SK-N-SH (cell line): ENCODE measurements at regions not wholly inside any gene's neighbourhood (a gene's known extent, or its start where the extent isn't known, plus 50 kb on each side); places are given as distances from the start of the nearest gene placed in this dataset.

Experiments used
- CTCF ChIA-PET: fragments of 300-600, 350-600 bp; formaldehyde crosslinking; extraction: SDS; loops from one replicate; lab custom pipeline; 2021; lab: Yijun Ruan, JAX
- POLR2A ChIA-PET: fragments of 350-600 bp; sonication (Branson Sonifier 250); formaldehyde crosslinking; extraction: SDS; loops from one replicate; lab custom pipeline; 2020; ENCODE audit warnings: antibody characterized with exemption, inconsistent platforms; lab: Yijun Ruan, JAX
- DNase-seq: peaks from one replicate; pipeline ENCODE4 v3.0.0; 2012
- H2AFZ ChIP-seq: fragments of 200-600 bp; sonication (generic); 2 replicates; pipeline ENCODE4 v1.8.1; 2016; ENCODE audit warnings: antibody characterized with exemption, mild to moderate bottlenecking, low read depth
- H3F3A ChIP-seq: fragments of 200-600 bp; sonication (generic); replicated peaks from 2 replicates; pipeline ENCODE3; 2016; ENCODE audit warnings: antibody characterized with exemption, mild to moderate bottlenecking; ENCODE audit not compliant: insufficient read depth
- H3K27ac ChIP-seq, 2 experiments: fragments of 200-500 bp in 1 of 2; fragments of 200-600 bp in 1 of 2; sonication (Bioruptor generic) in 1 of 2; sonication (generic), shearing (Covaris generic) in 1 of 2; 2 replicates each; pipeline versions ENCODE4 v1.5.1 to v1.6.1; 2014 to 2016; ENCODE audit warnings: low read depth in 2 of 2, inconsistent platforms in 1 of 2, low read length in 1 of 2, mild to moderate bottlenecking in 1 of 2, mixed read lengths in 1 of 2
- H3K27me3 ChIP-seq: fragments of 200-600 bp; sonication (generic), shearing (Covaris generic); 2 replicates; pipeline ENCODE4 v1.6.1; 2016; ENCODE audit warnings: mixed run types; ENCODE audit not compliant: insufficient read depth
- H3K36me3 ChIP-seq, 2 experiments: fragments of 200-500 bp in 1 of 2; fragments of 200-600 bp in 1 of 2; sonication (Bioruptor generic) in 1 of 2; sonication (generic) in 1 of 2; replicated peaks in 1 of 2; 2 replicates each; pipeline versions ENCODE3 to v1.5.1; 2014 to 2016; ENCODE audit warnings: low read length in 1 of 2, mild to moderate bottlenecking in 1 of 2; ENCODE audit not compliant: insufficient read depth in 2 of 2, control insufficient read depth in 1 of 2
- H3K4me1 ChIP-seq, 2 experiments: fragments of 200-500 bp in 1 of 2; fragments of 200-600 bp in 1 of 2; sonication (Bioruptor generic) in 1 of 2; sonication (generic), shearing (Covaris generic) in 1 of 2; 2 replicates each; pipeline versions ENCODE4 v1.5.1 to v1.6.1; 2014 to 2016; ENCODE audit warnings: low read depth in 1 of 2, low read length in 1 of 2, mixed run types in 1 of 2; ENCODE audit not compliant: insufficient read depth in 2 of 2, control insufficient read depth in 1 of 2
- H3K4me2 ChIP-seq: fragments of 200-600 bp; sonication (generic), shearing (Covaris generic); 2 replicates; pipeline ENCODE4 v1.6.1; 2017; ENCODE audit warnings: mixed run types
- H3K4me3 ChIP-seq, 2 experiments: fragments of 200-500 bp in 1 of 2; fragments of 200-600 bp in 1 of 2; sonication (Bioruptor generic) in 1 of 2; sonication (generic), shearing (Covaris generic) in 1 of 2; 2 replicates each; pipeline versions ENCODE4 v1.5.1 to v1.8.1; 2014 to 2016; ENCODE audit warnings: low read depth in 2 of 2, inconsistent platforms in 1 of 2, low read length in 1 of 2, mild to moderate bottlenecking in 1 of 2, mixed read lengths in 1 of 2, moderate library complexity in 1 of 2
- H3K79me2 ChIP-seq: fragments of 200-600 bp; sonication (generic); 2 replicates; pipeline ENCODE4 v1.8.1; 2017; ENCODE audit warnings: mild to moderate bottlenecking; ENCODE audit not compliant: insufficient read depth
- H3K9ac ChIP-seq: fragments of 200-600 bp; sonication (generic); 2 replicates; pipeline ENCODE4 v1.6.1; 2017; ENCODE audit warnings: mixed run types
- H3K9me2 ChIP-seq: fragments of 200-600 bp; sonication (generic); 2 replicates; pipeline ENCODE4 v1.6.1; 2017; ENCODE audit warnings: mixed run types
- H3K9me3 ChIP-seq: fragments of 200-600 bp; sonication (generic); 2 replicates; pipeline ENCODE4 v1.6.1; 2017; ENCODE audit warnings: mixed run types, mild to moderate bottlenecking, moderate library complexity
- H4K20me1 ChIP-seq: fragments of 200-600 bp; sonication (generic); 2 replicates; pipeline ENCODE4 v1.6.1; 2017; ENCODE audit warnings: mild to moderate bottlenecking, mixed run types; ENCODE audit not compliant: insufficient read depth
- ELF1 ChIP-seq: IDR thresholded peaks from 2 replicates; pipeline ENCODE4 v1.4.0; 2012
- FOSL2 ChIP-seq: IDR thresholded peaks from 2 replicates; pipeline ENCODE4 v1.4.0; 2012; ENCODE audit warnings: low read depth, mild to moderate bottlenecking, moderate library complexity, borderline replicate concordance
- FOXM1 ChIP-seq: IDR thresholded peaks from 2 replicates; pipeline ENCODE4 v1.4.0; 2012; ENCODE audit warnings: low read depth, mild to moderate bottlenecking
- GABPA ChIP-seq: IDR thresholded peaks from 2 replicates; pipeline ENCODE4 v1.4.0; 2012; ENCODE audit warnings: low read depth, mild to moderate bottlenecking
- GATA2 ChIP-seq: sonication (generic); formaldehyde crosslinking; IDR thresholded peaks from 2 replicates; pipeline ENCODE4 v1.5.0; 2020; ENCODE audit warnings: mild to moderate bottlenecking, missing genetic modification reagents
- IRF3 ChIP-seq: fragments of 150-350 bp; IDR thresholded peaks from 2 replicates; pipeline ENCODE4 v1.6.1; 2016; ENCODE audit warnings: mild to moderate bottlenecking, low read depth, low read length
- JUND ChIP-seq: IDR thresholded peaks from 2 replicates; pipeline ENCODE4 v1.4.0; 2012
- NFIC ChIP-seq: IDR thresholded peaks from 2 replicates; pipeline ENCODE4 v1.4.0; 2012; ENCODE audit warnings: borderline replicate concordance
- PBX3 ChIP-seq: IDR thresholded peaks from 2 replicates; pipeline ENCODE4; 2012
- POLR2AphosphoS5 ChIP-seq: IDR thresholded peaks from 2 replicates; pipeline ENCODE4 v1.6.1; 2012; ENCODE audit warnings: low read depth, low read length
- RXRA ChIP-seq: IDR thresholded peaks from 2 replicates; pipeline ENCODE4 v1.4.0; 2012; ENCODE audit warnings: low read depth, mild to moderate bottlenecking, borderline replicate concordance
- SMC3 ChIP-seq: IDR thresholded peaks from 2 replicates; pipeline ENCODE4 v1.6.1; 2012; ENCODE audit warnings: low read depth, low read length, improper control_type of control experiment
- TAF1 ChIP-seq: IDR thresholded peaks from 2 replicates; pipeline ENCODE4 v1.6.1; 2012; ENCODE audit warnings: low read depth, mild to moderate bottlenecking, low read length, moderate library complexity, borderline replicate concordance
- TCF12 ChIP-seq: IDR thresholded peaks from 2 replicates; pipeline ENCODE4 v1.4.0; 2012
- TEAD4 ChIP-seq: IDR thresholded peaks from 2 replicates; pipeline ENCODE4 v1.4.0; 2012; ENCODE audit warnings: mild to moderate bottlenecking, borderline replicate concordance; ENCODE audit not compliant: insufficient read depth
- USF1 ChIP-seq: IDR thresholded peaks from 2 replicates; pipeline ENCODE4 v1.4.0; 2012; ENCODE audit warnings: low read depth, borderline replicate concordance
- USF2 ChIP-seq: fragments of 150-350 bp; IDR thresholded peaks from 2 replicates; pipeline ENCODE4 v1.6.1; 2017; ENCODE audit warnings: antibody characterized with exemption, low read length, low read depth, borderline replicate concordance
- ZBTB33 ChIP-seq: IDR thresholded peaks from 2 replicates; pipeline ENCODE4 v1.4.0; 2012; ENCODE audit warnings: low read depth, borderline replicate concordance
- WGBS: methylation state at CpG from one replicate; pipeline ENCODE4 v1.1.6; 2017; ENCODE audit warnings: low lambda C conversion rate; 5-methylcytosine and 5-hydroxymethylcytosine counted together
- TF ChIP-seq, protein P1 (sequence below): IDR thresholded peaks from 2 replicates; pipeline ENCODE4 v1.6.1; 2012; ENCODE audit warnings: mild to moderate bottlenecking, low read depth, low read length, moderate library complexity

DNA sequence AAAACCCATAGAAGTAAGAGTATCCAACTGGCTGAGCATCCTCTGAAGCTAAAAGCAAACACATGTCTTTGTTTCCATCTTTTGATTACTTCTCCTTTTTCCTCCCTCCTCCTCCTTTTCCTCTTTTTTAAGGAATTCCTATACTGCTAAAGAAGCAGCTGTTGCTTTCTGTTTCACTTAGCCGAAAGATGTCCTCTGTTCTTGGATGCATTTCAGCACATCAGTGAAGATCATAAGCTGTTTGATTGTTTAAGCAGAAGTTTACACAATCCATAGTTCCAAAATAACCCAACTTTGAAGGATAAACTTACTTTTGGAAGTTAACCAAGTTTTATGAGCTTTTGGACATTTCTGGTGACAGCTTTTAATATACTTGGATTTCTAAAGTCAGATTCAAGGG is 55.1 kb upstream of the TNIP3 start:
- peaks cover 11% of the 10 kb centered on the region for H3K27me3 ChIP-seq
- POLR2A ChIA-PET = no interaction called here
- no peaks in the 10 kb centered on the region for H3K79me2 ChIP-seq
- no peak overlapping the region for H2AFZ ChIP-seq
- H3K4me2 ChIP-seq = no peak overlapping the region
- peaks cover 3% of the 10 kb centered on the region for H3F3A ChIP-seq
- H3K36me3 ChIP-seq = no peaks in the 10 kb centered on the region
- no peaks in the 10 kb centered on the region for H3K9me3 ChIP-seq
- H3K4me3 ChIP-seq = no peak overlapping the region
- CTCF ChIA-PET = no interaction called here
- H3K9me2 ChIP-seq = no peaks in the 10 kb centered on the region
- TF ChIP-seq FOSL2 = no peak
- no peak for TF ChIP-seq FOXM1
- no peak for TF ChIP-seq TEAD4
- TF ChIP-seq PBX3 = no peak
- no peak for TF ChIP-seq GABPA
- no peak for TF ChIP-seq IRF3
- no peak for TF ChIP-seq ZBTB33
- no peak for TF ChIP-seq JUND
- TF ChIP-seq USF1 = no peak
- no peak for TF ChIP-seq GATA2 (CRISPR knock-in tag)
- no peak for TF ChIP-seq NFIC
- no peak for TF ChIP-seq TAF1
- TF ChIP-seq ELF1 = no peak
- no peaks in the 10 kb centered on the region for H4K20me1 ChIP-seq
- DNase-seq = no peak
- H3K9ac ChIP-seq = no peak overlapping the region
- no peaks in the 10 kb centered on the region for H3K4me1 ChIP-seq
- WGBS = 8% methylated on average over 1 of the region's 1 CpG
- H3K27ac ChIP-seq = no peak overlapping the region

GRCh38 chr4:121217351-121217750 is 53.2 kb upstream of the TNIP3 start:
- no peaks in the 10 kb centered on the region for H3K4me1 ChIP-seq
- ChIA-PET CTCF (interaction anchor here (1.6 kb wide), 1 partner anchor 25 kb away, joined by 4 read pairs; no protein-coding TSS in a partner anchor), POLR2A (no interaction called here)
- no peaks in the 10 kb centered on the region for H3K9me3 ChIP-seq
- peaks cover 11% of the 10 kb centered on the region for H3K27me3 ChIP-seq
- no peaks in the 10 kb centered on the region for H3K79me2 ChIP-seq
- H3K9ac ChIP-seq = no peak overlapping the region
- no peaks in the 10 kb centered on the region for H4K20me1 ChIP-seq
- no peak for DNase-seq
- no peak overlapping the region for H3K4me2 ChIP-seq
- no peaks in the 10 kb centered on the region for H3K36me3 ChIP-seq
- peaks cover 3% of the 10 kb centered on the region for H3F3A ChIP-seq
- no peak overlapping the region for H3K27ac ChIP-seq
- no peak overlapping the region for H3K4me3 ChIP-seq
- WGBS = 7% methylated on average over 2 of the region's 2 CpGs
- no peaks in the 10 kb centered on the region for H3K9me2 ChIP-seq
- peak overlapping the region; percentile 3; the same call in 1 of the 2 replicates for H2AFZ ChIP-seq
- TF ChIP-seq RXRA (no peak), SMC3 (no peak), POLR2AphosphoS5 (no peak), ELF1 (no peak), USF2 (no peak), IRF3 (no peak), TCF12 (no peak)
- TF ChIP-seq, protein P1, sequence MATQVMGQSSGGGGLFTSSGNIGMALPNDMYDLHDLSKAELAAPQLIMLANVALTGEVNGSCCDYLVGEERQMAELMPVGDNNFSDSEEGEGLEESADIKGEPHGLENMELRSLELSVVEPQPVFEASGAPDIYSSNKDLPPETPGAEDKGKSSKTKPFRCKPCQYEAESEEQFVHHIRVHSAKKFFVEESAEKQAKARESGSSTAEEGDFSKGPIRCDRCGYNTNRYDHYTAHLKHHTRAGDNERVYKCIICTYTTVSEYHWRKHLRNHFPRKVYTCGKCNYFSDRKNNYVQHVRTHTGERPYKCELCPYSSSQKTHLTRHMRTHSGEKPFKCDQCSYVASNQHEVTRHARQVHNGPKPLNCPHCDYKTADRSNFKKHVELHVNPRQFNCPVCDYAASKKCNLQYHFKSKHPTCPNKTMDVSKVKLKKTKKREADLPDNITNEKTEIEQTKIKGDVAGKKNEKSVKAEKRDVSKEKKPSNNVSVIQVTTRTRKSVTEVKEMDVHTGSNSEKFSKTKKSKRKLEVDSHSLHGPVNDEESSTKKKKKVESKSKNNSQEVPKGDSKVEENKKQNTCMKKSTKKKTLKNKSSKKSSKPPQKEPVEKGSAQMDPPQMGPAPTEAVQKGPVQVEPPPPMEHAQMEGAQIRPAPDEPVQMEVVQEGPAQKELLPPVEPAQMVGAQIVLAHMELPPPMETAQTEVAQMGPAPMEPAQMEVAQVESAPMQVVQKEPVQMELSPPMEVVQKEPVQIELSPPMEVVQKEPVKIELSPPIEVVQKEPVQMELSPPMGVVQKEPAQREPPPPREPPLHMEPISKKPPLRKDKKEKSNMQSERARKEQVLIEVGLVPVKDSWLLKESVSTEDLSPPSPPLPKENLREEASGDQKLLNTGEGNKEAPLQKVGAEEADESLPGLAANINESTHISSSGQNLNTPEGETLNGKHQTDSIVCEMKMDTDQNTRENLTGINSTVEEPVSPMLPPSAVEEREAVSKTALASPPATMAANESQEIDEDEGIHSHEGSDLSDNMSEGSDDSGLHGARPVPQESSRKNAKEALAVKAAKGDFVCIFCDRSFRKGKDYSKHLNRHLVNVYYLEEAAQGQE = no peak
